ENCODE measurements at regions not wholly inside any gene's neighbourhood (a gene's known extent, or its start where the extent isn't known, plus 50 kb on each side); places are given as distances from the start of the nearest gene placed in this dataset.

- DNase-seq (ENCODE audit: low spot score) (no peak), FAIRE-seq (no peak)
Observed at GRCh38 chr3:127384717-127385539, 97.1 kb upstream of the PRR20G start.

GRCh38 chr3:127383656-127384179, 95.9 kb upstream of the PRR20G start:
- DNase-seq (ENCODE audit: low spot score) = no peak
- FAIRE-seq = no peak

GRCh38 chr3:127377801-127378655, 90.2 kb upstream of the PRR20G start:
- FAIRE-seq (no peak), DNase-seq (ENCODE audit: low spot score) (no peak)

GRCh38 chr3:127375151-127375930, 87.5 kb upstream of the PRR20G start:
- no peak for FAIRE-seq
- DNase-seq (ENCODE audit: low spot score) = no peak

- no peak for DNase-seq (ENCODE audit: low spot score)
- no peak for FAIRE-seq
Observed at GRCh38 chr3:127374086-127375010, 86.5 kb upstream of the PRR20G start.

GRCh38 chr3:127373441-127374085, 85.7 kb upstream of the PRR20G start:
- FAIRE-seq = no peak
- no peak for DNase-seq (ENCODE audit: low spot score)

- FAIRE-seq = no peak
- no peak for DNase-seq (ENCODE audit: low spot score)
Observed at GRCh38 chr3:127371846-127372245, 84.0 kb upstream of the PRR20G start.

- DNase-seq (ENCODE audit: low spot score) (no peak), FAIRE-seq (no peak)
Observed at GRCh38 chr3:127371334-127371733, 83.5 kb upstream of the PRR20G start.

- no peak for FAIRE-seq
- no peak for DNase-seq (ENCODE audit: low spot score)
Observed at GRCh38 chr3:127370906-127371305, 83.1 kb upstream of the PRR20G start.

- DNase-seq (ENCODE audit: low spot score) = no peak
- no peak for FAIRE-seq
Observed at GRCh38 chr3:127369356-127369935, 81.6 kb upstream of the PRR20G start.

- no peak for FAIRE-seq
- no peak for DNase-seq (ENCODE audit: low spot score)
Observed at GRCh38 chr3:127368186-127369032, 80.6 kb upstream of the PRR20G start.

- DNase-seq (ENCODE audit: low spot score) (no peak), FAIRE-seq (no peak)
Observed at GRCh38 chr3:127367593-127367992, 79.7 kb upstream of the PRR20G start.

GRCh38 chr3:127366383-127366782, 78.5 kb upstream of the PRR20G start:
- FAIRE-seq (no peak), DNase-seq (ENCODE audit: low spot score) (no peak)

- DNase-seq (ENCODE audit: low spot score) = no peak
- FAIRE-seq = no peak
Observed at GRCh38 chr3:127365163-127365798, 77.4 kb upstream of the PRR20G start.

GRCh38 chr3:127363891-127364290, 76.0 kb upstream of the PRR20G start:
- no peak for FAIRE-seq
- DNase-seq (ENCODE audit: low spot score) = no peak

GRCh38 chr3:127363171-127363570, 75.3 kb upstream of the PRR20G start:
- FAIRE-seq (no peak), DNase-seq (ENCODE audit: low spot score) (no peak)

- DNase-seq (ENCODE audit: low spot score) (no peak), FAIRE-seq (no peak)
Observed at GRCh38 chr3:127360647-127361046, 72.8 kb upstream of the PRR20G start.

- FAIRE-seq = no peak
- DNase-seq (ENCODE audit: low spot score) = no peak
Observed at GRCh38 chr3:127358641-127359040, 70.8 kb upstream of the PRR20G start.
